ENCODE measurements at regions not wholly inside any gene's neighbourhood (a gene's known extent, or its start where the extent isn't known, plus 50 kb on each side); places are given as distances from the start of the nearest gene placed in this dataset.
"Not testable (repeated sequence)": the region's sequence is repeated elsewhere in the genome, so short reads cannot be mapped to it uniquely, and the experiment has no call there.

GRCh38 chr18:8908792-8909510 is 193.5 kb upstream of the NDUFV2 start:
- Mint-ChIP-seq H3K36me3 (no peaks in the 10 kb centered on the region), H3K9me3 (peaks cover 3% of the 10 kb centered on the region), H3K4me1 (no peaks in the 10 kb centered on the region), H3K4me3 (no peak overlapping the region), H3K27ac (no peak overlapping the region)
- DNase-seq (ENCODE audit: low spot score in 2 of 2) (no peak), ATAC-seq (no peak)

GRCh38 chr18:8910186-8910822 is 192.2 kb upstream of the NDUFV2 start:
- Mint-ChIP-seq H3K27ac (no peak overlapping the region), H3K4me3 (no peak overlapping the region), H3K9me3 (peaks cover 5% of the 10 kb centered on the region), H3K4me1 (no peaks in the 10 kb centered on the region), H3K36me3 (no peaks in the 10 kb centered on the region)
- DNase-seq (ENCODE audit: low spot score in 2 of 2), result no peak
- ATAC-seq, result no peak

GRCh38 chr18:8910843-8911242 is 191.7 kb upstream of the NDUFV2 start:
- Mint-ChIP-seq H3K9me3 (peaks cover 5% of the 10 kb centered on the region), H3K36me3 (no peaks in the 10 kb centered on the region), H3K4me1 (no peaks in the 10 kb centered on the region), H3K27ac (no peak overlapping the region), H3K4me3 (no peak overlapping the region)
- no peak for DNase-seq (ENCODE audit: low spot score in 2 of 2)
- ATAC-seq, result no peak

GRCh38 chr18:8911408-8912340 is 190.8 kb upstream of the NDUFV2 start:
- Mint-ChIP-seq H3K9me3 (peaks cover 5% of the 10 kb centered on the region), H3K4me3 (no peak overlapping the region)

GRCh38 chr18:8912348-8913326 is 189.9 kb upstream of the NDUFV2 start:
- Mint-ChIP-seq H3K36me3 (no peaks in the 10 kb centered on the region), H3K4me3 (no peak overlapping the region), H3K9me3 (peaks cover 5% of the 10 kb centered on the region), H3K27ac (no peak overlapping the region), H3K4me1 (no peaks in the 10 kb centered on the region)
- DNase-seq (ENCODE audit: low spot score in 2 of 2) (no peak), ATAC-seq (no peak)

More at GRCh38 chr18:8911408-8912340, 190.8 kb upstream of the NDUFV2 start:
- no peak overlapping the region for H3K27ac Mint-ChIP-seq
- no peak for DNase-seq (ENCODE audit: low spot score in 2 of 2)
- no peak for ATAC-seq
- H3K4me1 Mint-ChIP-seq, result no peaks in the 10 kb centered on the region
- H3K36me3 Mint-ChIP-seq, result no peaks in the 10 kb centered on the region

GRCh38 chr18:8913606-8914403 is 188.7 kb upstream of the NDUFV2 start:
- not testable (repeated sequence) for H3K27ac Mint-ChIP-seq, H3K36me3 Mint-ChIP-seq, ATAC-seq, H3K4me1 Mint-ChIP-seq, H3K4me3 Mint-ChIP-seq, H3K9me3 Mint-ChIP-seq
- DNase-seq (ENCODE audit: low spot score in 2 of 2), result peak in 1 of 2 donors; percentile 2

GRCh38 chr18:8914404-8915264 is 187.9 kb upstream of the NDUFV2 start:
- not testable (repeated sequence) for DNase-seq (ENCODE audit: low spot score in 2 of 2); H3K4me1 Mint-ChIP-seq; H3K4me3 Mint-ChIP-seq; ATAC-seq; H3K9me3 Mint-ChIP-seq; H3K36me3 Mint-ChIP-seq; H3K27ac Mint-ChIP-seq

GRCh38 chr18:8920856-8921787 is 181.4 kb upstream of the NDUFV2 start:
- not testable (repeated sequence) for H3K4me1 Mint-ChIP-seq, H3K36me3 Mint-ChIP-seq, H3K9me3 Mint-ChIP-seq, H3K4me3 Mint-ChIP-seq, ATAC-seq, H3K27ac Mint-ChIP-seq
- peak in 1 of 2 donors; percentile 25 for DNase-seq (ENCODE audit: low spot score in 2 of 2)

DNA sequence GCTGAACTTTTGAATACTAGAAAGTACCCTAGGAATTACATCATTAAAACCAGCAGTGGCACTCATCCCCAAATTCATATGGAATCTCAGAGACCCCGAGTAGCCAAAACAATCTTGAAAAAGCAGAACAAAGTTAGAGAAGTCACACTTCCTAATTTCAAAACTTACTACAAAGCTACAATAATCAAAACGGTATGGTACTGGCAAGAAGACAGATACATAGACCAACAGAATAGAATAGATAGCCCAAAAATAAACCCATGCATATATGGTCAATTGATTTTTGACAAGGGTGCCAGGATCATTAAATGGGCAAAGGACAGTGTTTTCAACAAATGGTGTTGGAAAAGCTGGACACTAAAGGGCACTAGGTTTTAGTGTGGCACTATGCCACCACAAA is 176.0 kb upstream of the NDUFV2 start:
- ATAC-seq, result no peak
- peaks cover 7% of the 10 kb centered on the region for H3K9me3 Mint-ChIP-seq
- no peak overlapping the region for H3K4me3 Mint-ChIP-seq
- no peaks in the 10 kb centered on the region for H3K36me3 Mint-ChIP-seq
- no peak for DNase-seq (ENCODE audit: low spot score in 2 of 2)
- H3K4me1 Mint-ChIP-seq, result no peaks in the 10 kb centered on the region
- no peak overlapping the region for H3K27ac Mint-ChIP-seq

DNA sequence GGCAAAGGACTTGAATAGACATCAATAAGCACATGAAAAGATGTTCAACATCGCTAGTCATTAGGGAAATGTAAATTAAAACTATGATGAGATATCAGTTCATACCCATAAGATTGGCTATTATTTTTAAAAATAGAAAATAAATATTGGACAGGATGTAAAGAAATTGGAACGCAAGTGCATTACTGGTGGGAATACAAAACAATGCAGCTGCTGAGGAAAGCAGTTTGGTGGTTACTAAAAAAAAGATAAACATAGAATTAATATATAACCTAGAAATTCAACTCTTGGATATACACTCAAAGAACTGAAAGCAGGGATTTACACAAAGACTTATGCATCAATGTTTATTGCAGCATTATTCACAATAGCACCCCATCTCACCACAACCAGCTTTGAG is 174.5 kb upstream of the NDUFV2 start:
- H3K4me3 Mint-ChIP-seq, result no peak overlapping the region
- H3K9me3 Mint-ChIP-seq, result peaks cover 7% of the 10 kb centered on the region
- H3K36me3 Mint-ChIP-seq, result no peaks in the 10 kb centered on the region
- no peaks in the 10 kb centered on the region for H3K4me1 Mint-ChIP-seq
- DNase-seq (ENCODE audit: low spot score in 2 of 2) (no peak), ATAC-seq (no peak)
- H3K27ac Mint-ChIP-seq, result no peak overlapping the region

DNA sequence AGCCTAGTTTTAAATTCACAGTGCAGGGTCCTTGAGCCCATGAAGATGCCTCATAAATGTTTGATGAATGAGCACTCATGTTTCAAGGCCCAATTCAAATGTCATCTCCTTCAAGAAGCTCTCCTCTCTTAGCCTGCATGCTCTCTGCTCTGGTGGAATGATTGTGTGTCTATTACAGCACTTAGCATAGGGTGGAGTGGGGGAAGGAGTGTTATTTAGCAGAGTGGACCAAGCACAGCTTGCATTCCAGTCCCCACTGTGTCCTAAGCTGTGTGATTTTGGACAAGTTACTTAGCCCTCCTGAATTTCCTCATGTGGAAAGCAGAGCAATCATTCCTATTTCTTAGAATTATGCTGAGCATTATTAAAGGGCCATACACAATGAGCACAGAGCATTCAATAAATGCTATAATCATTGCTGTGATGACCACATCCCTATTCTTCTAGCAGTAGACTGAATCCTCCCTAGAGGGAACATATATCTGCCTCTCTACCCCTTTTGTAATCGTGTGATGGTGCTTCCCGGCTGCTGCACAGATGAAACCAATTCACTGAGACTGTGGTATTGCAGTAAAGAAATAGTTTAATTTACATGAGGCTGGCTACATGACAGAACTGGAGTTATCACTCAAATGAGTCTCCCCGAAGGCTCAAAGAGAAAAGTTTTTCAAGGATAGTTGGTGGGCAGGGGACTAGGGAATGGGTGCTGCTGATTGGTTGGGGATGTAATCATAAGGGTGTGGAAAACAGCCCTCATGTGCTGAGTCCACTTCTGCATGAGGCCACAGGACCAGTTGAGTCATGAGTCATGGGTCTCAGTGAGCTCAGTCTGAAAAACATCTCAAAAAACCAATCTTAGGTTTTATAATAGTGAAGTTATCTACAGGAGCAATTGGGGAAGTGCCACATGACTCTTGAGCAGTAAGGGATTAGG is 173.4 kb upstream of the NDUFV2 start:
- H3K9me3 Mint-ChIP-seq, result peaks cover 7% of the 10 kb centered on the region
- no peak overlapping the region for H3K27ac Mint-ChIP-seq
- no peaks in the 10 kb centered on the region for H3K36me3 Mint-ChIP-seq
- H3K4me1 Mint-ChIP-seq, result no peaks in the 10 kb centered on the region
- ATAC-seq (no peak), DNase-seq (ENCODE audit: low spot score in 2 of 2) (no peak)
- no peak overlapping the region for H3K4me3 Mint-ChIP-seq
